Eye (tissue), 1 donor: ENCODE measurements at regions not wholly inside any gene's neighbourhood (a gene's known extent, or its start where the extent isn't known, plus 50 kb on each side); places are given as distances from the start of the nearest gene placed in this dataset.
A peak's percentile ranks its signal among the peaks of the same experiment; 100 is the strongest.

Experiments
- DNase-seq: peaks from one replicate; pipeline ENCODE4 v3.0.0-alpha.2; 2015

DNA sequence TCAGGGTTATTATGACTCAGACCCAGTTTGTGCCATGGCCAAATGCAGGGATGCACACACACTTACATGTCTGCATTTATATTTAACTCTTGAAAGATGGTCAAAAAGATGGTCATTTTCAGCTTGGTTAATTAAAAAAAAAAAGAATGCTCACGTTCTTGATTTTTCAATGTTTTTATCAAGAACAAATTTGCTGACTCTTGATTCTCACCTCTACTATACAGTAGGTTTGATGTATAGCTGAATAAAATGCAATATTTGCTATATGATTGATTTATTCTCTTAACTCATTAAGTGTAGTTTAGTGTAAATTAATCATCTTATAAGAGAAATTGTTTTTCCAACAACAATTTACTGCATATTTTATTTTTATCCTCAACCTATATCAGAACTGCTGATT lies 160.4 kb downstream of the SLIT2 start:
- DNase-seq, result no peak

DNA sequence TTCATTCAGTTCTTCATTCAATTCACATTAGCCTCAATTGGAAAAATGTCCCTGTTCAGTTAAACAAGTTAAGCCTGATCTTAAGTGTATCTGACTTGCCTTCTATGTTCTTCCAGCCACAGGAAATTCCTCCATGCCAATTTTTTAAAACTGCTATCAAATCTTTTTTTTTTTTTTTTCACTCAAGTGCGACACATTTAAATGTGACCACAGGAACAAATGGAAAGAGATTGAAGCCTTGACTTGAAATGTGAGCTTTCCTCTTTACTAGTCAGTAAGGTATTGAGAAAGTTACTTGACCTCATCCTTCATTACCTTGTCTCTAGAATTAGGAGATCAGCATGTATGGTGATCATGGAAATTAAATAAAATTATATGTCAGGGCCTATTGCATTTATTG lies 165.1 kb downstream of the SLIT2 start:
- peak; percentile 45 for DNase-seq

DNA sequence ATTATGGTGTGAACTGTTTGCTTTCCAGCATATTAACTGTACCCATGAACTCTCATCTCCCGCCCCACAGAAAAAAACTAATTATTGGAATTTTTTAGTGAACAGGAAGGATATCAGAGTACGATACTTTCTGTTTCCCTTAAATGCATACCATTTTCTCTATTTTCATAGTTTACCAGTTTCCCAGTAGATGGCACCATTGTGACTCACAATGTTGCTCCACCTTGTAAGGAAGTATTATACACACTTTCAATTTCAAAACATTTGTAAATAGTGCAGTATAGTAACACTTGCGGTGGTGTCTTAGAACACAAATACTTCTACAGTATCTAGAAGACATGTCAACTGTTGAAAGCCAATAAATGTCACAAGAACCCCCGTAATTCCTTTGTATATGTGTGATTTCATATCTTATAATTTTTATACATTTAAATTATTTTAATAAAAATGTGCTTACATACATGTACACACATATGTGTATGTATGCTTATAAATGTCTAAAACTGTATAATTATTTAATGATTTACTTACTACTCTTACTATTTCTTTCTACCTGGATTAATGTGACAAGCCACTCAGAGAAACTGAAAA lies 167.3 kb downstream of the SLIT2 start:
- DNase-seq, result peak; percentile 43

DNA sequence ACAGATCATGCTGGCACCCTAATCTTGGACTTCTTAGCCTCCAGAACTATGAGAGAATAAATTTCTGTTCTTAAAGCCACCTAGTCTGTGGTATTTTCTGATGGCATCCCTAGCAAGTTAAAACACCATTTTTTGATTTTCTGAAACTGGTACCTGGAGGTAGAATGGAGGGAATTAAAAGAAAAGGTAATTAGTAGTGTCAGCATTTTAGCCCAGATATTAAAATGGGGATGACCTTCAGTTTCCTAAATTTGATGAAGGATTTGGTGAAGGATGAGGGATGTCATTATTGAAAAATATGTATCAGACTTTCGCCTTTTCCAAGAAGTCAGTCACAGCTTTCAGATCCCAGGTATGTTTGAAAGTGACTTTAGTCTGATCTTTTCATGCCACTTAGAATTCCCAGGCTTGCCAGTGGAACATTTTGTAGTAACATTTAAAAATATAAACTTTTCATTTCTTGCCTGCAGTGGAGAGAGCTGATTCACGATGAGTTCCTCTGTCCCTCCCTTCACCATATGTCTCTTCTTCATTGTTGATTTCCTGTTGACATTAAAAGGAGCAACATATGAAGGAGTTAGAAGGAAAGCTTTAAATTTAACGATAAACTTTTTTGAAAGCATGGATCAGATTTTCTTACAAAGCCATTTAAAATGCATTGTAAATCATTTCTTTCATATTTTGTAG lies 169.4 kb downstream of the SLIT2 start:
- DNase-seq, result no peak

DNA sequence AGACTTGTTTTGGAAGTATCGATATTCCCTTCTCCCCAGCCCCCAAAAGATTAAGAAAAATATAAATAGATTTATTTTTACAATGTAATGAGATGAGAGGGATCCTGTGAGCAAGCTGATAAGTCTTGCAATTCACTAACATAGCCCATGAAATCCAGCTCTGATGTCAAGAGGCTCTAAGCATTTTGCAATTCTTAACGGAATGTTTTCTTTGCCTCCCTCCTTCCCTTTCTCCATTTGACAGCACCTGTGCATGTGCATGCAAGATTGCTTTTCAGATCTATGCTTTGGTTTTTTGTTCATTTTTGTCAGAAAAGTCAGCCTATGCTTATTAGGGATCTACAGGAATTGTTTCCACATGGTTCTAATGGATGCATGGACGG lies 169.9 kb downstream of the SLIT2 start:
- no peak for DNase-seq

DNA sequence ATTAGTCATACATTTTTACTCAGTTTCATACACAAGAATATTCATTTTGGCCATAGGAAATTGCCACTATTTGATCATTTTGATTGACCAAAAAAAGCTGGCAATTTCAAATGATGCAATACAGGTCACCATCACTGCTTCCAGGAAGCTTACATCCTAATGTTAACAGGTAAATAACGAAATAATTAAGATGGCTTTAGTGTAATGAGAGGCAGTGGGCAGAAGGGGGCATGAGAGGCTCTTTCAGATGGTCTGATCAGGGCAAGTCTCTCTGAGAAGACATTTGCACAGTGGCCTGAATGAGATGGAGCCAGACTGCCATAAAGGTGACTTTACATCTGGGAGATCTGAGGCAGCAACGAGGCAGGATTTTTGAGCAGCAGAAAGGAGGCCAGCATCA lies 170.7 kb downstream of the SLIT2 start:
- peak; percentile 57 for DNase-seq

DNA sequence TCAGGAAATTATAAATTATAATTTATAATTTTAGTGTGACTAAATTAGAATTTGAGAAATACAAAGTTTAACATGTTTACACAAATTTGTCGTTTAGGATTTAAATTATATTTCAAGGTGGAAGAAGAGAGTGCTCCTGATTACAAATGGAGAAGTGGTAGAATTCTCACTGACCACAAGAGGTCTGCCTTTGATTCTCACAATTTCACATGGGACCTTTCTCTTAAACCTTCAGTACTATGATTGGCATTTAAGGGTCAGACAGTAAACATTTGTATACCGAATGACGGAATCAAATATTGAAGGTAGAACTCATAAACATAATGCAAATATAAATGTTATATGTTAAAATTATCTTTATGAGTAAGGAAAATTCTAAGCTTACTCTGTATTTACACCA lies 171.7 kb downstream of the SLIT2 start:
- DNase-seq, result no peak

DNA sequence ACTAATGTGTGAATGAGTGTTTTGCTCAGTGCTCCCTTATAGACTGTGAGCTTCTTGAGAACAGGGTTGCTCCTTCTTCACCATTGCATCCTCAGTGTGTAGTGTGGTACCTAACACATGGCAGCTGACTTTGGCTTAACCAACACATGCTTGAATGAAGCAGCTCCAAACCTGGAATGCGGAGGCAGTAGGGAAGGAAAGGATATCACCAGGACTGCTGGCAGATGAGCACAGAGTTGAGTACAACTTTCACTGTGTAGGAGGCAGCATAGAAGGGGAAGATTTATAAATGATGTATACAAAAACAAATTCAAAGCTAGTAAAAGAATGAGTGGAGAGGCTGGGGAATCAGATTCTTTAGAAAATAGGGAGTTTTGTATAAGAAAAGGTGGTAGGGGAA lies 174.3 kb downstream of the SLIT2 start:
- no peak for DNase-seq

DNA sequence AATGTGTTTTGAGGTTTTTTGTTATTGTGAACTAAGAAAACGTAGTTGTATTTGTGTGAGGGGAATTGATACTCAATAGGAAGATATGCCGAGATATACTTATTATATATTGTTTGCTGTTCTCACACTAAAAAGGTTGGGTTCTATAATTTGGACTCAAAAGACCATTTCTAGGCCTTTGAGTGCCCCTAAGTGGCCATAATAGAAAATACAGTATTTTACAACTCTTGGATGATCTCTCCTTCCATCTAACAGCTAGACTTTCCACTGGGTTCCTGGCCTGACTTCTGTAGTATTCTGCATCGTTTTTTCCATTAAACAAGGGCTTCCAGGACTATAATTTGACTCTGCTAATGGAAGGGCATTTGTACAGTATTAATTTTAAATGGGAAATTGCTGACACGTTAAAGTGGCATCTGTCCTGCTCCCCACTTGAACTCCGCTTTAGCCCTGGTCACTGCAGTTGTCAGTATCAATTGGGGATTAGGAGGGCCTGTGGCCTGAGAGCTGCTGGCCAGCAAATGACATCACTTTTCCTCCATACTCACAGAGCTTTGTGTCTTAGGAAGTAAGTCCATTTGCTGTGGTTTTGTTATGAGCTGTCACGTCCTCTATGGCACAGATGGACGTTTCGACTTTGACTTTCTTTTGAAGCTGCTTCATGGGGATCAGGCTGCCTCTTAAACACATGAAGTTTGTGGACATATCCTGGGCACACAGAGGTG lies 176.9 kb downstream of the SLIT2 start:
- peak; percentile 59 for DNase-seq

DNA sequence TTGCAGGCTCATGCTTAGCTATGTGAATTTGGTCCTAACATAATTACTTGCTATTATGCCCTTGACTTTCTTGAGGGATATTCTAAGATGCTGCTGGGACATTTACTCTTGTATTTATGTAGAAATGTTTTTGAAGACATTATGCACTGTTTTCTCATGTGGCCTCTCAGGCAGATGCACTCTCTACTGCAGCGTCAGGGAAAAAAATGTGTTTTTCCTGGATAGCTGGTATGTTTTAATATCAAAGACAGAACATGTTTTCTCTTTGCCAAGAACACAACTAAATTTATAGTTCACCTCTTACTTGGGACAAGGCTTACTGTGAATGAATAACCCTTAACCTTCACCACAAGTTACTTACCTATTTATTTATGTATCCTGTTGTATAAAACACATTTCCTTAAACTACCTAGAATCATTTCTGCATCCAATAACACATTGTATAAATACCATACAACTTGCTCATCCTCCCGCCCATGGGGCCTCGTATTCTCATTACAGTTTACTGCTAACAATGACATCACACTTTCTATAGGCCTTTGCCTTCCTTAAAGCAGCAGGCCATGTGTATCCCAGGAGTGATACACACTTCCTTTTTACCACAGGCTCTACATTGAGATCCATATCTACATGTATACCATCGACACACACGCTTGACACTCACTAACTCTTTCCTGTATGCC lies 178.7 kb downstream of the SLIT2 start:
- no peak for DNase-seq

DNA sequence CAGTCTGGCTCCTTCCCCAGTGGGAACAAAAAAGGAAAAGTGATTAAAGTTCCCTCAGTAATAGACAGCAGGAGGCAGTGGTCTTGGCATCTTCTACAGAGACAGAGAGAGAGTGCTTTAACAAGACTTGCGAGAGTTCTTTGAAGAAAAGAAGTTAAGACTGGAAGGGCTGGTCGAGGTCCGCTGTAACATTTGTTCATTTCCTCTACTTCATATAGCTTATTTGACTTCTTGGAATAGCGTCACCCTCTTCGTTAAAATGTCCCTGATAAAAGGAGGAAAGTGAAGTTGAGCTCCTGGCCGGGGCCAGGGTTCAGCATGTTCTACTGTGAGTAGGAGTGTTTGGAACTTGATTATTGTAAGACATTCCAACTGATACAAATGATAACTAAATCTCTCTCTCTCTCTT lies 179.8 kb downstream of the SLIT2 start:
- DNase-seq, result no peak

DNA sequence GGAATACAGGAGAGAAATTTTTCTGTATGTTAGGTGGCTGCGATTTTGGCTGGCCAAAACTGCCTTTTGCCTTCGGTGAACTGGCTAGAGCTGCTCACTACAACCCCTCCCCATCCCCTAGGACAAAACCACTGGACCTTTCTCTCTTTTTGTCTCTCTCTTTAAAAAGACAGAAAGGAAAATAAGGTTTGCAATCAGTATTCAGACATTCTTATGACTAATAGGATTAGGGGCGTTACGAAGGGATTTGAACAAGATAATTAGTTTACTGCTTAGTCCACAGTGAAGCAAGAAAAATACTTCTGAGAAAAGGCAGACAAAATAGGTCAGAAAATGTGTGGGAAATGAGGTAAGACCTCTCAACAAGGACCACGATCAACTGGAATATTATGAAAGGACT lies 180.4 kb downstream of the SLIT2 start:
- DNase-seq, result no peak

DNA sequence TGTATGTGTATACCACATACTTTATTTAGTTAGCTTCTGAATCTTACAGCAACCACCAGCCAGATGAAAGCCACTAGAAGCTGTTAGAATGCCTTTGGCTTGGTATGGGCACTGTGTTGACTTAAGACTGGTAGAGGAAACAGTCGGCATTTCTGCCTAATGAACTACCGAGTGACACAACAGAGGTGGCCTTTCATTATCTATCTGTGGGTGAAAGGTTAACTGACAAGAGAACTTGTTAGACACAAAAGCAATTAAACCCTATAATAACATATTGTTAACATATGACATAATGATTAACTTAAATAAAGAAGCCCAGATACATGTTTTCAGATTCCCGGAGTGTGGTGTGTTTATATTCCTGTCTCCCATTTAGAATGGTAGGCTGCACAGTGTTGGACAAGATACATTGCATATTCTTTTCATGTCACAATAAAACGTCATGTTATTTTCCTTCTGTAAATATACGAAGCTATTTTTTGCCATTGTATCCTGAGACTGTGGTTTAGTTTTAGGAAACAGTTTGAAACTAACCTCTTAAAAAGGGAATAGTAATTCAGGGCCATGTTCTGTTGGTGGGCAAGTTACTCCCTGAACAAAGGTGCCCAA lies 181.5 kb downstream of the SLIT2 start:
- peak; percentile 45 for DNase-seq

DNA sequence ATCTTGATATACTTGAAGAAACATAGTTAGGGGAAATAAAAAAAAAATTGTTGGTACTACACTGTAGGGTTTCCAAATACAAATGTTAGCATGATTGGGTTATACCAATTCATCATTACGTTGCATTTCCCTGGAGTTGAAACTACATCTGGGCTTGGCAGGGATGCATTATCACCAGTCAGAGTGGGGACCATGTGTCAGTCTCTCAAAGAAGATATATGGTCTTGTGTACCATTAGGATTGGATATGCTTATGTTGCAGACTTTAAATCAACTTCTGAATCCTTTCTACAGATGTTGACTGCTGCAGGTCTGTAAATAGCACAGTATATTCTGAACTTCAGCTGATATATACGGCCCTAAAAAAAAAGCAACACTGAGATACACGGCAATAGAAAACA lies 188.5 kb downstream of the SLIT2 start:
- DNase-seq, result no peak

DNA sequence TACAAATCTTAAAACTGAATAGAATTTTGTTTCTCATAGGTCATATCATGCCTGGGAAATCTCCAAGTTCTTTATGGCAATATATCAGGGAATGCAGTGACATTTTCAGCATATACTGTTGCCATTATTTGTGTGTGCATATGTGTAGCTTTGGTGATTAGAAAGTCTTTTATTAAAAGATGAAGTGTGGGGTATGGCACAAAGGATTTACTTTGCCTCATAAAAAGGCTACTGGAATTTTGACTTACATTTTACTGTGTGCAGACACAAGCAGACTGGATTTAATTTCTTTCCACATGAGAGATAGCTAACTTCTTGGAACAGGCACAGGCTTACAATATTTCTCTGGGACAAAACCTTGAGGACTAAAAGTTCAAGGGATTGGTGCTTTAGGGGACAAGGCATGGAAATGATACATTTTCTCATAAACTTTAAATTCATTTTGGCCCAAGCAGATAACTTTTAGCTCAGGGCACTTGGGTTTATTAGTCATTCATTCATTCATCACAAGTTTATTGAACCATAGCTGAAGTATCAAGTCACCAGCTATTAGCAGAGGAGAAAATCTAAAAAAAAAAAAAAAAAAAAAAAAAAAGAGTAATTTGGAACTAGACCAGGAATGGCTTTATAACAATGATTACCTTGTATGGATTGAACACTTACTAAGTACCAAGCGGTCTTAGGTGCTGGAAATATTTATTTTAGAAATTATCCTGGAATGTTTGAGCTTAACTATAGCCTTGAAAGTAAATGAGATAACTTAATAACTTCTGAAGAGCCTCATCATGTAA lies 191.5 kb downstream of the SLIT2 start:
- no peak for DNase-seq

DNA sequence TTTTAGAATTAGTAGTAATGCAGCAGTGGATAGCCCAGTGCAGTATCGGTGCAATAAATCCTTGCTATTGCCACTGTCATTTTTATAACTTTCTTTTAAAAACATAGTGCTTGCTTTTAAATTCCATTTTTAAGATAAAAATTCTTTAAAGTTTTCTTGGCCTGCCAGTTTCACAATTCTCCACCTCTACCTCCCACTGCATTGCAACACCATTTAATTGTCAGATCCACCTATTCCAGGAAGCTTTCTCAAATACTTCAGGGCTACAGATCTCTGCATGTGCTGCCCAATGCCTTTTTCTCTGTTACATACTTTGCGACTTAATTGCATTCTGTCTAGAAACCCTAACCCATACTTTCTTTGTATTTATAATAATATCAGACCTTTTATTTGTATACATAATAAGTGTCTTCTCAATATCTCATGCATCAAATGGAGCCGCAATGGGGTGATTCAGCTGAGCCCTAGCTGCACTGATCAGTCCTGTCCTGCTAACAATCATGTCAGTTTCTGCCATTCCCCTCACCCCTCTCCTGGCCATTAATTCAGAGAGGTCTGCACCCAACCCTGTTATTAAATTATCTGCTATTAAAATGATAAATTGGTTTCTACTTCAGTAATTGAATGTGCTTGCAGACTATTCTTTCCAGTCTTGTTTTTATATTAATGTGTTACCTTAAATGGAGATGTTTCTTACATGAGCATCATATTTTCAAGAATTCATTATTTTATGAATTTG lies 193.1 kb downstream of the SLIT2 start:
- no peak for DNase-seq

DNA sequence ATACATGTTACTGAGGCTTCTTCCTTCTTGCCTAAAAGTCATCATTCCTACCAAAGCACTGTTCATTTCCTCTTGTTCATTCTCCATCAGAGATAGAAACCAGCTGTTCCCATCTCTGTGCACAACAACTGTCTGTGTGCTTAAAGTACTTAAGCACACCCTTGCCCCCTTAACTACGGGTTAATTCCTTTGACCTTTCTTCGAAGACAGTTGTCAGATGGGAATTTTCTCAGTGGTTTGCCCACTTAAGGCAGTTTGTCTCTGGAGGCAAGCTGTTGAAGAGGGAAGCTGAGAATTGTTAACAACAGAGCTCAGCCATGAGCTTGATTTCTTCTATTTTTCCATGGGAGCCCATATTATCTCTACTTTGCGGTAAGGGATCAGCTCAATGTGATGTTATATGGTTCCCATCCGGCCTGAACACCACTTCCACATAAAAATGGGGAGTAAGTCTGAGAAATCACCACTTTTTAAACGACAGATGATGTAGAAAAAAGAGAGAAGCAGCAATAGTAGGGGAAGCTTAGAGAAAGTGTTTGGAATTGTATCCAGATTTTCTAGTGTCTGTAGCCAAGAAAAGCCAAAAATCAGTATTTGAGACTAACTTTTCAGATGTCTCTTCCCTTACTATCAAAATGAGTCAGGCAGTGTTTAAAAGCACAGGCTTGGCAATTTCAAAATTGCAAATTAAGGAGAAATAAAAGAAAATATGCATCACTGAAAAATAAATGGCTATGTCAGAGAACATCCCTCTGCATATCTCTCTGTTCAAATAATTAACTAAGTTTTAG lies 194.4 kb downstream of the SLIT2 start:
- peak; percentile 81 for DNase-seq

DNA sequence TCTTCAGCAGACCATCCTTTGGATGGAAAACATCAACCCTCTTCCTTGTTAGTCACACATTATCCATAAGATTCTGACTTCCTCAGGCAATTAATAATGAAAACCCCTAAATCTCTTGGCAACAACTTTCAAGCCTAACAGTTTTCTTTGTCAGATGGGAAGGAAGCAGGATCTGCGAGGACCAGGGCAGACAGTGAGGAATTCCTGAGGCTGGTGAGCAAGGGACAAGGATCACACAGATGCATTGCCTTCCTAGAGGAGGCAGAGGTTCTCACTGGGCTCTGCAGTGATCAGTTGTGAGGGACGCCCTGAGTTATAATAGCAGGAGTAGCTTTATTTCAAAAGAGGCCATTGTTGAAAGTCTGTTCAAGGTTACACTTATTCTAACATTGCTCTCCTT lies 195.4 kb downstream of the SLIT2 start:
- no peak for DNase-seq

DNA sequence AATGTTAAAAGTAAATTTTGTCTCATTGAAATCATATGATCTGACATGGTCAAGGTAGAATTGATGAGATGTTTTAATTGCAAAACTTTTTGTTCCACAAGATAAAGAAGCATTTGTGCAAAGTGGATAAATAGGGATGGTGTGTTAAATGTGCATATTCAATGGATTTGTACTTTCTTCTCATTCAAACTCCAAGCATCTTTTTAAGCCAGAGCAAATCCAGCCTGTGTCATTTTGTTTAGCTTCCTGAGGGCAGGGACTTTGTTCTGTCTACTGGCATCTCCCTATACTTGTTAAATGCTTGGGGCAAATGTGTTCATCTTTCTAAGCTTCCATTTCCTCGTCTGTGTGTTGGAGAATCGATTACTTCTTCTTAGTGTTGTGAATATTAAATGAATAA lies 200.3 kb downstream of the SLIT2 start:
- DNase-seq, result no peak

DNA sequence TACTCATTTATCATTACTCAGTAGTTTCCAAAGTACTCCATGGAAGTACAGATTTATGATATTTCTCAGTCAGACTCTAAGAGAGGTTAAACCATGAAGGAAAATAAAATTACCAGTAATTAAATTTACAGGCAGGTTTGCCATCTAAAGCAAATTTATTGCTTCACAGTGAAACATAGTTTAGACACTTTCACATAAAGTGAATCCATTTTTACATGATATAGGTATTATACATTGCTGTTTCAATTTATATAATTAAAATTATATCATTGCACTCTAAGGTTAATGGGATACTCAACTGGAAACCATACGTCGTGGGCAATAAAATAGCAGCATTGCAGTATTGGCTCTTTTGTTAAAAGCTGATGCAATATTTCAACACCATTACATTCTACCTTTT lies 202.8 kb downstream of the SLIT2 start:
- DNase-seq, result no peak

DNA sequence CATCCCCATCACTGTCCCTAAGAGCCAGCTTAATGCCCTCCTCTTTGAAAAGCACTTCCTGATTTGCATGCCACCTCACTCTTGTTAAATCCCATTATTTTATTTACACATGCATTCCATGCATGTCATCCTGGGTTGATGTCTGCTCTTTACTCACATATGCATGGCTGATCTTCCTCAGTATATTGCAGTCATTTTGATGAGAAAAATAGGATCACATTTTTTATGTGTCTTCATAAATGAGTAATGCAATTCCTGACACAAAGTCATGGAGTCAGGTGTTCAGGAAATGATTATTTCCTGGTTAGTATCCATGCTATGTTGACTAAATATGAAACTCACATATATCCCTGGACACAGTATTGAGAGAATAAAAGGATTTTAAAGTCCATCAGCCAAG lies 204.7 kb downstream of the SLIT2 start:
- DNase-seq, result no peak
